B cell (primary cell): ENCODE measurements at regions not wholly inside any gene's neighbourhood (a gene's known extent, or its start where the extent isn't known, plus 50 kb on each side); places are given as distances from the start of the nearest gene placed in this dataset.

Source experiments
- ATAC-seq: fragments of 200-7000 bp; cut with Tn5 transposase; one replicate; pipeline ENCODE4 v1.10.0; 2021; ENCODE audit warnings: low read depth, mild to moderate bottlenecking, moderate number of reproducible peaks, moderate library complexity
- CTCF ChIA-PET: fragments of 350-600 bp; sonication (Branson Sonifier 250); formaldehyde crosslinking; loops from one replicate; lab custom pipeline; 2021; ENCODE audit warnings: antibody characterized with exemption, inconsistent platforms; lab: Charles Lee
- POLR2A ChIA-PET: fragments of 350-600 bp; sonication (Branson Sonifier 250); formaldehyde crosslinking; loops from one replicate; lab custom pipeline; 2021; ENCODE audit warnings: antibody characterized with exemption; lab: Charles Lee
- DNase-seq: peaks from one replicate; pipeline ENCODE4 v3.0.0; 2013
- H2AFZ ChIP-seq: 2 replicates; pipeline ENCODE4 v1.6.1; 2012; ENCODE audit warnings: mild to moderate bottlenecking, low read depth, low read length; ENCODE audit not compliant: insufficient read depth, poor library complexity, severe bottlenecking
- H3K27ac ChIP-seq, 2 donors: 1 replicate in 1 of 2; 2 replicates in 1 of 2; pipeline ENCODE4 v1.5.1; 2012 to 2013; ENCODE audit warnings: low read length in 2 of 2, mild to moderate bottlenecking in 2 of 2, moderate library complexity in 1 of 2
- H3K27me3 ChIP-seq, 4 experiments: fragments of 200-600 bp in 1 of 4; sonication (generic) in 1 of 4; replicated peaks in 1 of 4; 1 replicate in 2 of 4; 2 replicates in 2 of 4; pipeline versions ENCODE4 v1.6.1 to v1.7.0; 2013 to 2016; ENCODE audit warnings: low read length in 3 of 4, mild to moderate bottlenecking in 2 of 4, mixed read lengths in 1 of 4, moderate library complexity in 1 of 4; ENCODE audit not compliant: insufficient read depth in 4 of 4, control insufficient read depth in 3 of 4; ENCODE audit errors: control extremely low read depth in 1 of 4
- H3K36me3 ChIP-seq, 2 experiments: replicated peaks in 1 of 2; 1 replicate in 1 of 2; 2 replicates in 1 of 2; pipeline versions ENCODE4 v1.6.1 to v1.7.1; 2013; ENCODE audit warnings: low read length in 1 of 2; ENCODE audit not compliant: insufficient read depth in 2 of 2, control insufficient read depth in 1 of 2; ENCODE audit errors: control extremely low read depth in 1 of 2, extremely low read depth in 1 of 2
- H3K4me1 ChIP-seq, 2 donors: fragments of 200-600 bp in 1 of 2; sonication (generic) in 1 of 2; 1 replicate in 1 of 2; 2 replicates in 1 of 2; pipeline versions ENCODE4 v1.5.1 to v1.6.1; 2013 to 2017; ENCODE audit warnings: low read length in 2 of 2; ENCODE audit not compliant: control insufficient read depth in 2 of 2, insufficient read depth in 2 of 2
- H3K4me2 ChIP-seq: replicated peaks from 2 replicates; pipeline ENCODE3; 2012; ENCODE audit warnings: mild to moderate bottlenecking, low read depth, low read length; ENCODE audit not compliant: poor library complexity, severe bottlenecking
- H3K4me3 ChIP-seq, 5 experiments: fragments of 200-600 bp in 1 of 5; sonication (generic) in 1 of 5; 1 replicate in 3 of 5; 2 replicates in 2 of 5; pipeline versions ENCODE4 v1.5.1 to v1.7.0; 2011 to 2016; ENCODE audit warnings: low read length in 4 of 5, mild to moderate bottlenecking in 4 of 5, low read depth in 2 of 5, control low read depth in 1 of 5, moderate library complexity in 1 of 5; ENCODE audit not compliant: insufficient read depth in 1 of 5; ENCODE audit errors: control extremely low read depth in 1 of 5, extremely low read depth in 1 of 5
- H3K79me2 ChIP-seq: fragments of 200-600 bp; sonication (generic); one replicate; pipeline ENCODE4 v1.6.0; 2016; ENCODE audit warnings: low read length; ENCODE audit not compliant: control insufficient read depth, insufficient read depth
- H3K9ac ChIP-seq: fragments of 200-600 bp; sonication (generic); 2 replicates; pipeline ENCODE4 v1.6.1; 2017; ENCODE audit warnings: mild to moderate bottlenecking, low read length, moderate library complexity
- H3K9me3 ChIP-seq, 3 donors: one replicate each; pipeline versions ENCODE4 v1.6.1 to v1.7.1; 2013; ENCODE audit warnings: low read length in 2 of 3; ENCODE audit not compliant: control insufficient read depth in 2 of 3, insufficient read depth in 1 of 3; ENCODE audit errors: control extremely low read depth in 1 of 3
- H4K20me1 ChIP-seq: 2 replicates; pipeline ENCODE4 v1.6.0; 2012; ENCODE audit warnings: mild to moderate bottlenecking, low read length; ENCODE audit not compliant: insufficient read depth, control insufficient read depth, poor library complexity, severe bottlenecking
- H3K27ac Mint-ChIP-seq: one replicate; pipeline ENCODE4 v1.8.0; 2021; ENCODE audit warnings: mixed read lengths
- H3K27me3 Mint-ChIP-seq: one replicate; pipeline ENCODE4 v1.8.0; 2021; ENCODE audit warnings: mixed read lengths
- H3K4me1 Mint-ChIP-seq: one replicate; pipeline ENCODE4 v1.8.0; 2021; ENCODE audit warnings: mixed read lengths
- H3K4me3 Mint-ChIP-seq: one replicate; pipeline ENCODE4 v1.8.0; 2021; ENCODE audit warnings: mixed read lengths
- H3K9me3 Mint-ChIP-seq: one replicate; pipeline ENCODE4 v1.8.0; 2022; ENCODE audit warnings: mixed read lengths; ENCODE audit not compliant: insufficient read depth
- EZH2 ChIP-seq: IDR thresholded peaks from 2 replicates; pipeline ENCODE4 v1.6.1; 2012; ENCODE audit warnings: borderline replicate concordance, low read depth, mild to moderate bottlenecking, moderate library complexity, low read length; ENCODE audit not compliant: insufficient read depth, poor library complexity, severe bottlenecking
- WGBS: methylation state at CpG from one replicate; pipeline ENCODE4 v1.1.5; 2013; ENCODE audit warnings: missing lambda C conversion rate; ENCODE audit not compliant: insufficient coverage; 5-methylcytosine and 5-hydroxymethylcytosine counted together
- intact Hi-C: fragments of 100-400 bp; cut with micrococcal nuclease; formaldehyde crosslinking; loops from one replicate; pipeline ENCODE4 v1.10.0; 2022
- TF ChIP-seq, protein P1 (sequence below): fragments of 200-600 bp; IDR thresholded peaks from one replicate; pipeline ENCODE4 v1.8.0; 2022; ENCODE audit warnings: antibody characterized with exemption, mild to moderate bottlenecking

GRCh38 chr19:30738047-30738446 lies 365.9 kb downstream of the ZNF536 start:
- no peak overlapping the region for H3K27ac Mint-ChIP-seq
- ChIA-PET POLR2A (no interaction called here), CTCF (no interaction called here)
- no peaks in the 10 kb centered on the region for H3K27me3 Mint-ChIP-seq
- no peaks in the 10 kb centered on the region for H3K4me1 ChIP-seq
- peaks cover 0 to 13% (median 0%) of the 10 kb centered on the region in 3 donors for H3K9me3 ChIP-seq
- H3K4me1 Mint-ChIP-seq: no peaks in the 10 kb centered on the region
- H3K27ac ChIP-seq: no peak overlapping the region
- DNase-seq (no peak), ATAC-seq (no peak)
- no peak overlapping the region for H3K4me3 ChIP-seq
- no peak overlapping the region for H2AFZ ChIP-seq
- no CpG with 5 or more reads among the region's 2 CpGs for WGBS
- H3K79me2 ChIP-seq: no peaks in the 10 kb centered on the region
- no peaks in the 10 kb centered on the region for H3K27me3 ChIP-seq
- no peaks in the 10 kb centered on the region for H4K20me1 ChIP-seq
- no peak overlapping the region for H3K4me3 Mint-ChIP-seq
- TF ChIP-seq, protein P1, sequence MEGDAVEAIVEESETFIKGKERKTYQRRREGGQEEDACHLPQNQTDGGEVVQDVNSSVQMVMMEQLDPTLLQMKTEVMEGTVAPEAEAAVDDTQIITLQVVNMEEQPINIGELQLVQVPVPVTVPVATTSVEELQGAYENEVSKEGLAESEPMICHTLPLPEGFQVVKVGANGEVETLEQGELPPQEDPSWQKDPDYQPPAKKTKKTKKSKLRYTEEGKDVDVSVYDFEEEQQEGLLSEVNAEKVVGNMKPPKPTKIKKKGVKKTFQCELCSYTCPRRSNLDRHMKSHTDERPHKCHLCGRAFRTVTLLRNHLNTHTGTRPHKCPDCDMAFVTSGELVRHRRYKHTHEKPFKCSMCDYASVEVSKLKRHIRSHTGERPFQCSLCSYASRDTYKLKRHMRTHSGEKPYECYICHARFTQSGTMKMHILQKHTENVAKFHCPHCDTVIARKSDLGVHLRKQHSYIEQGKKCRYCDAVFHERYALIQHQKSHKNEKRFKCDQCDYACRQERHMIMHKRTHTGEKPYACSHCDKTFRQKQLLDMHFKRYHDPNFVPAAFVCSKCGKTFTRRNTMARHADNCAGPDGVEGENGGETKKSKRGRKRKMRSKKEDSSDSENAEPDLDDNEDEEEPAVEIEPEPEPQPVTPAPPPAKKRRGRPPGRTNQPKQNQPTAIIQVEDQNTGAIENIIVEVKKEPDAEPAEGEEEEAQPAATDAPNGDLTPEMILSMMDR: no peak
- TF ChIP-seq EZH2: no peak
- H3K9ac ChIP-seq: no peak overlapping the region
- H3K36me3 ChIP-seq: no peaks in the 10 kb centered on the region
- H3K4me2 ChIP-seq: no peak overlapping the region
- intact Hi-C loops: no loop called here
- peaks cover 2% of the 10 kb centered on the region for H3K9me3 Mint-ChIP-seq

- DNase-seq (no peak), ATAC-seq (no peak)
- Mint-ChIP-seq H3K27ac (no peak overlapping the region), H3K4me3 (no peak overlapping the region), H3K9me3 (no peaks in the 10 kb centered on the region), H3K4me1 (no peaks in the 10 kb centered on the region), H3K27me3 (no peaks in the 10 kb centered on the region)
- Histone ChIP-seq H3K27me3 (no peaks in the 10 kb centered on the region), H3K4me2 (no peak overlapping the region), H3K9ac (no peak overlapping the region), H3K4me1 (no peaks in the 10 kb centered on the region), H4K20me1 (no peaks in the 10 kb centered on the region), H3K9me3 (peaks cover 0 to 5% (median 0%) of the 10 kb centered on the region in 3 donors), H2AFZ (no peak overlapping the region), H3K79me2 (no peaks in the 10 kb centered on the region), H3K4me3 (no peak overlapping the region), H3K27ac (no peak overlapping the region), H3K36me3 (no peaks in the 10 kb centered on the region)
- CTCF ChIA-PET: no interaction called here
- POLR2A ChIA-PET: no interaction called here
- TF ChIP-seq EZH2: no peak
- TF ChIP-seq, protein P1: no peak
- 100% methylated on average over 2 of the region's 6 CpGs for WGBS
- intact Hi-C loops: no loop called here
Measured at GRCh38 chr19:30734669-30735068, 362.5 kb downstream of the ZNF536 start.
